Lower leg skin (tissue), 4 donors: ENCODE measurements at regions not wholly inside any gene's neighbourhood (a gene's known extent, or its start where the extent isn't known, plus 50 kb on each side); places are given as distances from the start of the nearest gene placed in this dataset.

Experiments used
- DNase-seq, 2 donors: peaks; one replicate each; pipeline ENCODE4 v3.0.0-alpha.2; 2019; ENCODE audit warnings: low spot score in 2 of 2
- H3K4me3 ChIP-seq: fragments of 200-600 bp; sonication (generic); 2 replicates; pipeline ENCODE4 v1.5.1; 2017; ENCODE audit warnings: mild to moderate bottlenecking, low read depth; ENCODE audit not compliant: poor library complexity, severe bottlenecking
- POLR2A ChIP-seq, 2 donors: fragments of 450-650 bp; IDR thresholded peaks; one replicate each; pipeline ENCODE4 v1.6.1; 2016 to 2017; ENCODE audit warnings: antibody characterized with exemption in 2 of 2, mild to moderate bottlenecking in 1 of 2, moderate library complexity in 1 of 2
- WGBS, 2 donors: methylation state at CpG; one replicate each; pipeline ENCODE4 v1.1.5; 2018; 5-methylcytosine and 5-hydroxymethylcytosine counted together
- intact Hi-C: fragments of 100-400 bp; cut with DNase I; formaldehyde crosslinking; loops from one replicate; pipeline ENCODE4 v1.15.0; 2023; ENCODE audit warnings: low total_unique reads
- TF ChIP-seq, protein P1 (sequence below), 3 donors: fragments of 450-650 bp; IDR thresholded peaks; one replicate each; pipeline ENCODE4 v1.5.1; 2016; ENCODE audit warnings: antibody characterized with exemption in 3 of 3, mild to moderate bottlenecking in 3 of 3, moderate library complexity in 2 of 3

- no peak overlapping the region for H3K4me3 ChIP-seq
- WGBS, 2 donors = 62 to 65% methylated on average over 2 of the region's 2 CpGs
- intact Hi-C loops = no loop called here
- DNase-seq = no peak
- TF ChIP-seq, protein P1, sequence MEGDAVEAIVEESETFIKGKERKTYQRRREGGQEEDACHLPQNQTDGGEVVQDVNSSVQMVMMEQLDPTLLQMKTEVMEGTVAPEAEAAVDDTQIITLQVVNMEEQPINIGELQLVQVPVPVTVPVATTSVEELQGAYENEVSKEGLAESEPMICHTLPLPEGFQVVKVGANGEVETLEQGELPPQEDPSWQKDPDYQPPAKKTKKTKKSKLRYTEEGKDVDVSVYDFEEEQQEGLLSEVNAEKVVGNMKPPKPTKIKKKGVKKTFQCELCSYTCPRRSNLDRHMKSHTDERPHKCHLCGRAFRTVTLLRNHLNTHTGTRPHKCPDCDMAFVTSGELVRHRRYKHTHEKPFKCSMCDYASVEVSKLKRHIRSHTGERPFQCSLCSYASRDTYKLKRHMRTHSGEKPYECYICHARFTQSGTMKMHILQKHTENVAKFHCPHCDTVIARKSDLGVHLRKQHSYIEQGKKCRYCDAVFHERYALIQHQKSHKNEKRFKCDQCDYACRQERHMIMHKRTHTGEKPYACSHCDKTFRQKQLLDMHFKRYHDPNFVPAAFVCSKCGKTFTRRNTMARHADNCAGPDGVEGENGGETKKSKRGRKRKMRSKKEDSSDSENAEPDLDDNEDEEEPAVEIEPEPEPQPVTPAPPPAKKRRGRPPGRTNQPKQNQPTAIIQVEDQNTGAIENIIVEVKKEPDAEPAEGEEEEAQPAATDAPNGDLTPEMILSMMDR (IDR thresholded peaks at IDR 0.05) = no peak
These were observed 118.7 kb upstream of the LRIG3 start for GRCh38 chr12:59039005-59039404.

DNA sequence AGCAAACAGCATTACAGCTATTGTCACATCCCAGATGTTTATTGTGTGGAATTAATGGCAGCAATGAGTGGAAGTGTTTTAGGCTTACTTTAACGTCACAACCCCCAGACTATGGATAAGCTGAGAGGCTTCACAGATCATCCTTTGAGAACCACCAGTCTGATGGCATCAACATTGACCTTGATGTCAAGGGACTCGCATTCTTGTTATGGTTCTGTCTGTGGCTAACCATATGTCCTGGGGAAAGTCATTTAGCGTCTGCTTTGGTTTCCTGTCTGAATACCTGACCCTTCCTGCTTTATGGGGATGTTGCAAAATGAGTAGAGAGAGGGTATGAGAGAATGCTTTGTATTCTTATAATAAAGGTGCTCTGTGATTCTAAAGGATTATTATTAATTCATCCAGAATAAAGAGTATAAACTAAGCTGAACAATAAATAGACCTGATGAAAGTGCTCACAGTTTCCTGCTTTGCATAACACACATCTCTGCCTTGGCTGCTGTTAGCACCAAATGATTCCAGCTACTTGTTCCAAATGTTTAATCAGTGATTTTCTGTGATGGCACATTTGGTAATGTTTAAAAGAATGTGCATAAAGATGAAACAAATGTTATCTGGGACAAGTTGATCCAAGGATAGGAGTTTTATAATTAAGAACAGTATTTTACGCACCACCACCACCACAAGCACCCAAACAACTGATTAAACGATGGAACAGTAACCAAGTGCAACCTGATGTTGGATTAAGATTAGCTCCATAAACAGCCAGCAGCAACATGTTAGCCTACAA, 116.9 kb upstream of the LRIG3 start:
- WGBS, 2 donors = 28 to 34% methylated on average over 5 of the region's 5 CpGs
- H3K4me3 ChIP-seq = no peak overlapping the region
- TF ChIP-seq, protein P1 (IDR thresholded peaks at IDR 0.05) = no peak
- TF ChIP-seq POLR2A (IDR thresholded peaks at IDR 0.05) = no peak
- intact Hi-C loops = no loop called here
- DNase-seq = no peak

- 28 to 41% methylated on average over 2 of the region's 2 CpGs for WGBS, 2 donors
- intact Hi-C loops = no loop called here
- TF ChIP-seq, protein P1 (IDR thresholded peaks at IDR 0.05) = no peak
- no peak for TF ChIP-seq POLR2A (IDR thresholded peaks at IDR 0.05)
- no peak overlapping the region for H3K4me3 ChIP-seq
- no peak for DNase-seq
These were observed 116.0 kb upstream of the LRIG3 start for GRCh38 chr12:59036347-59036746.

DNA sequence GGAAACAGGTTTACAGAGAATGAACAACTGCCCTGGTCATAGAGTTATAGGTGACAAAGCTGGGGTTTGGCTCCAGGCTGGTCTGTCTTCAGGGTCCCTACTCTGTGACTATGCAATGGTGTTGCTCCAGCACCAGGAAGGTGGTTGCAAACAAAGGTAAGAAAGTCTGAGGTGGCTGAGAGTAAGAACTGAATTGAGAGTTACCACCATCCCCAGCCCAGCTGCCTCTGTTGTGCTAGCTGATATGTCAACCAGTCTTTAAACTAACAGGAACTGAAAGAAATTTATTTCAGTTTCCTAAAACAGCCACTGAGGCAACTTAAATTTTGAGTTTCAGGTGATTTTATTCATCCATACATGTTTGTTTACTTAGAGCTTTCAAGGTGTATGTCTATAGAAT, 111.0 kb upstream of the LRIG3 start:
- H3K4me3 ChIP-seq = no peak overlapping the region
- no peak for DNase-seq
- intact Hi-C loops = no loop called here
- TF ChIP-seq, protein P1 (IDR thresholded peaks at IDR 0.05) = no peak
- no peak for TF ChIP-seq POLR2A (IDR thresholded peaks at IDR 0.05)

GRCh38 chr12:59030415-59030814, 110.1 kb upstream of the LRIG3 start:
- 90 to 93% methylated on average over 4 of the region's 4 CpGs for WGBS, 2 donors
- DNase-seq = no peak
- intact Hi-C loops = no loop called here
- no peak overlapping the region for H3K4me3 ChIP-seq
- TF ChIP-seq, protein P1 (IDR thresholded peaks at IDR 0.05) = no peak
- TF ChIP-seq POLR2A (IDR thresholded peaks at IDR 0.05) = no peak

- H3K4me3 ChIP-seq = no peak overlapping the region
- no peak for DNase-seq
- 46 to 52% methylated on average over 3 of the region's 3 CpGs for WGBS, 2 donors
- intact Hi-C loops = no loop called here
- TF ChIP-seq POLR2A (IDR thresholded peaks at IDR 0.05) = no peak
- TF ChIP-seq, protein P1 (IDR thresholded peaks at IDR 0.05) = no peak
These were observed 106.9 kb upstream of the LRIG3 start for GRCh38 chr12:59027199-59027598.
